A549 (cell line): ENCODE measurements at regions not wholly inside any gene's neighbourhood (a gene's known extent, or its start where the extent isn't known, plus 50 kb on each side); places are given as distances from the start of the nearest gene placed in this dataset.
"Not testable (repeated sequence)": the region's sequence is repeated elsewhere in the genome, so short reads cannot be mapped to it uniquely, and the experiment has no call there.

ENCODE experiments used
- ATAC-seq, 2 experiments: fragments of 200-7000 bp in 1 of 2; fragments of >200 bp in 1 of 2; cut with Nextera tagmentation in 1 of 2; cut with Tn5 transposase in 1 of 2; 3 replicates each; pipeline versions ENCODE4 v1.8.0 to v1.9.1; 2018 to 2020; ENCODE audit warnings: mild to moderate bottlenecking in 1 of 2, moderate library complexity in 1 of 2
- CTCF ChIA-PET: fragments of 300-600 bp; sonication (Branson Sonifier 250); formaldehyde crosslinking; extraction: SDS; loops from one replicate; lab custom pipeline; 2021; ENCODE audit warnings: antibody characterized with exemption, inconsistent platforms; lab: Yijun Ruan, JAX
- POLR2A ChIA-PET: fragments of 350-600 bp; formaldehyde crosslinking; extraction: SDS; loops from one replicate; lab custom pipeline; 2021; ENCODE audit warnings: antibody characterized with exemption, inconsistent platforms; lab: Yijun Ruan, JAX
- DNase-seq, 2 experiments: peaks; one replicate each; pipeline versions ENCODE4 v3.0.0 to v3.0.0-alpha.2; 2011 to 2016; ENCODE audit warnings: low read depth in 1 of 2, low spot score in 1 of 2
- FAIRE-seq: peaks from 2 replicates; lab custom pipeline; 2011; peaks lifted over from hg19 to GRCh38; lab: Jason Lieb, UNC
- H3K27ac ChIP-seq, 2 experiments: fragments of >200 bp; sonication (Bioruptor Twin); formaldehyde crosslinking; 3 replicates each; pipeline ENCODE4 v1.5.1; 2016 to 2017
- H3K4me1 ChIP-seq: fragments of >200 bp; sonication (Bioruptor Twin); formaldehyde crosslinking; 3 replicates; pipeline ENCODE4 v1.6.1; 2016
- H3K4me2 ChIP-seq: fragments of >200 bp; sonication (Bioruptor Twin); formaldehyde crosslinking; 3 replicates; pipeline ENCODE4 v1.6.1; 2016
- H3K4me3 ChIP-seq: fragments of >200 bp; sonication (Bioruptor Twin); formaldehyde crosslinking; 3 replicates; pipeline ENCODE4 v1.5.1; 2016
- H3K9me3 ChIP-seq: fragments of >200 bp; sonication (Bioruptor Twin); formaldehyde crosslinking; 3 replicates; pipeline ENCODE4 v1.6.1; 2016
- CBX2 ChIP-seq: fragments of 200-600 bp; sonication (generic); IDR thresholded peaks from 2 replicates; pipeline ENCODE4 v1.6.1; 2016; ENCODE audit warnings: low read depth, mild to moderate bottlenecking, borderline replicate concordance
- CBX8 ChIP-seq: fragments of 200-600 bp; sonication (generic); IDR thresholded peaks from 2 replicates; pipeline ENCODE4 v1.6.1; 2016
- EHMT2 ChIP-seq: fragments of 200-600 bp; sonication (generic); IDR thresholded peaks from 2 replicates; pipeline ENCODE4 v1.6.1; 2016; ENCODE audit warnings: antibody characterized with exemption, low read depth, mild to moderate bottlenecking, moderate library complexity
- EP300 ChIP-seq, 2 experiments: fragments of >200 bp; sonication (Bioruptor Twin); formaldehyde crosslinking; IDR thresholded peaks; 2 replicates in 1 of 2; 3 replicates in 1 of 2; pipeline ENCODE4 v1.6.1; 2016 to 2017
- ESRRA ChIP-seq: fragments of 150-350 bp; IDR thresholded peaks from 2 replicates; pipeline ENCODE4 v1.6.1; 2014; ENCODE audit warnings: mild to moderate bottlenecking, low read length, borderline replicate concordance
- HEYL ChIP-seq: fragments of 250-450 bp; sonication (Bioruptor Pico); IDR thresholded peaks from 2 replicates; pipeline ENCODE4 v1.8.0; 2021; ENCODE audit warnings: mild to moderate bottlenecking, moderate library complexity
- HOXB13 ChIP-seq: fragments of 250-450 bp; sonication (Bioruptor Pico); IDR thresholded peaks from 2 replicates; pipeline ENCODE4 v1.5.0; 2020; ENCODE audit warnings: low read depth, mild to moderate bottlenecking, moderate library complexity
- JUNB ChIP-seq: fragments of >200 bp; sonication (Bioruptor Twin); formaldehyde crosslinking; IDR thresholded peaks from 2 replicates; pipeline ENCODE4 v1.6.1; 2016
- KDM1A ChIP-seq: fragments of 200-600 bp; sonication (generic); IDR thresholded peaks from 2 replicates; pipeline ENCODE4 v1.6.1; 2016; ENCODE audit warnings: low read depth, mild to moderate bottlenecking
- MAFK ChIP-seq: fragments of 450-650 bp; IDR thresholded peaks from 2 replicates; pipeline ENCODE4 v1.6.1; 2014; ENCODE audit not compliant: partially characterized antibody
- MAZ ChIP-seq: fragments of 150-350 bp; IDR thresholded peaks from 2 replicates; pipeline ENCODE4 v1.6.1; 2014; ENCODE audit warnings: antibody characterized with exemption, low read depth, low read length, borderline replicate concordance
- NFE2L2 ChIP-seq: fragments of 150-350 bp; conservative IDR thresholded peaks from 2 replicates; pipeline ENCODE4 v1.6.1; 2014; ENCODE audit warnings: low read length
- NPAS2 ChIP-seq: fragments of 250-450 bp; sonication (Bioruptor Pico); IDR thresholded peaks from 2 replicates; pipeline ENCODE4 v1.8.0; 2022; ENCODE audit warnings: mild to moderate bottlenecking, moderate library complexity, borderline replicate concordance
- NR3C1 ChIP-seq: fragments of >200 bp; sonication (Bioruptor Twin); formaldehyde crosslinking; IDR thresholded peaks from 3 replicates; pipeline ENCODE4 v1.6.1; 2017
- PHF8 ChIP-seq: fragments of 200-600 bp; sonication (generic); IDR thresholded peaks from 2 replicates; pipeline ENCODE4 v1.6.1; 2016; ENCODE audit warnings: low read depth, mild to moderate bottlenecking, antibody characterized with exemption, moderate library complexity, borderline replicate concordance
- POLR2A ChIP-seq: IDR thresholded peaks from 2 replicates; pipeline ENCODE4 v1.6.1; 2012; ENCODE audit warnings: mild to moderate bottlenecking, low read length
- POLR2AphosphoS2 ChIP-seq: conservative IDR thresholded peaks from 2 replicates; pipeline ENCODE4 v1.6.1; 2012; ENCODE audit warnings: low read length, improper control_type of control experiment, inconsistent platforms
- RARB ChIP-seq: fragments of 250-450 bp; sonication (Bioruptor Pico); IDR thresholded peaks from 2 replicates; pipeline ENCODE4 v1.8.0; 2021; ENCODE audit warnings: mild to moderate bottlenecking, moderate library complexity
- RCOR1 ChIP-seq: fragments of 150-350 bp; IDR thresholded peaks from 2 replicates; pipeline ENCODE4 v1.6.1; 2014; ENCODE audit warnings: antibody characterized with exemption, low read length, low read depth
- SMC3 ChIP-seq: fragments of >200 bp; sonication (Bioruptor Twin); formaldehyde crosslinking; IDR thresholded peaks from 3 replicates; pipeline ENCODE4 v1.6.1; 2018; ENCODE audit warnings: inconsistent platforms
- SREBF2 ChIP-seq: fragments of 450-650 bp; IDR thresholded peaks from 2 replicates; pipeline ENCODE4 v1.6.1; 2014; ENCODE audit warnings: mild to moderate bottlenecking, moderate library complexity
- ZC3H11A ChIP-seq: fragments of 450-650 bp; IDR thresholded peaks from 2 replicates; pipeline ENCODE4 v1.6.1; 2014; ENCODE audit warnings: antibody characterized with exemption, mild to moderate bottlenecking
- ZSCAN20 ChIP-seq: fragments of 250-450 bp; sonication (Bioruptor Pico); IDR thresholded peaks from 2 replicates; pipeline ENCODE4 v1.8.0; 2022; ENCODE audit warnings: mild to moderate bottlenecking, moderate library complexity
- WGBS: methylation state at CpG from one replicate; pipeline ENCODE4 v1.1.6; 2017; ENCODE audit errors: missing lambda C conversion rate; 5-methylcytosine and 5-hydroxymethylcytosine counted together
- TF ChIP-seq, protein P1 (sequence below): IDR thresholded peaks from 2 replicates; pipeline ENCODE4 v1.6.1; 2012; ENCODE audit warnings: low read depth, borderline replicate concordance
- TF ChIP-seq, protein P2 (sequence below): fragments of >200 bp; sonication (Bioruptor Twin); formaldehyde crosslinking; IDR thresholded peaks from 3 replicates; pipeline ENCODE4 v1.5.1; 2016
- TF ChIP-seq, protein P3 (sequence below): fragments of >200 bp; sonication (Bioruptor Twin); formaldehyde crosslinking; IDR thresholded peaks from 3 replicates; pipeline ENCODE4 v1.6.1; 2016

DNA sequence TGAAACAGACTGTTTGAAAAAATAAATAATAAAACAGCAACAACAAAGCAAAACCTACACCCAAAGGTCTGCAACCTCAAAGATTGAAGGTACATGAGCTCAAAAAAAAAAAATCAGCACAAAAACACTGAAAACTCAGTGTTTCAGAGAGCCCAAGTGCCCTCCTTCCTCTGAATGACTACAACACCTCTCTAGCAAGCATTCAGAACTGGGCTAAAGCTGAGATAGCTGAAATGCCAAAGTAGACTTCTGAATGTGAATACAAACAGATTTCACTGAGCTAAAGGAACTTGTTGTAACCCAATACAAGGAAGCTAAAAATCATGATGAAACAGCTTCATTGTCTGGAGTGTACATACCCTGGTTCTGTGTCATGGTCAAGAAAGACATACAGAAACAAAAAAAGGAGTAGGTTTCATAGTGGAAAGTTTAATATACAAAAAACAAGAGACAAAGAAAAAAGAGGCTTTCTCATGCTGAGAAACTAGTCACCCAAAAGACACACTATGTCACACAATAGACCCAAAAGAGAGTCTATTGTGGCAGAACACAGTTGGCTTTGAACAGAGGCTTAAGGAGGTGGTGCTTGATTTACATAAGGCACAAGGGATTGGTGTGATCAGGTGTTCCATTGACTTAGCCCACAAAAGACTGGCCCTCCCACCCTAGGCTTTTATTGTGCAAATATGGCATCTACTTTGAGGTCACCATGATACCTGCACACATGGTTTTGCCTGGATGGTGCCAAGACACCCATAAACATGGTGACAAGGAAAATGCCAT lies 316.6 kb downstream of the KDM5D start:
- ChIA-PET CTCF (no interaction called here), POLR2A (no interaction called here)
- Histone ChIP-seq H3K4me1 (no peaks in the 10 kb centered on the region), H3K4me2 (no peak overlapping the region), H3K27ac (no peak overlapping the region), H3K9me3 (no peaks in the 10 kb centered on the region), H3K4me3 (no peak overlapping the region)
- ATAC-seq: no peak
- no peak for FAIRE-seq
- DNase-seq: no peak
- TF ChIP-seq ZSCAN20 (CRISPR knock-in tag): no peak
- TF ChIP-seq CBX8: no peak
- no peak for TF ChIP-seq NR3C1
- TF ChIP-seq EHMT2: no peak
- no peak for TF ChIP-seq RARB (CRISPR knock-in tag)
- TF ChIP-seq HOXB13 (CRISPR knock-in tag): no peak
- TF ChIP-seq NFE2L2: no peak
- no peak for TF ChIP-seq SREBF2

DNA sequence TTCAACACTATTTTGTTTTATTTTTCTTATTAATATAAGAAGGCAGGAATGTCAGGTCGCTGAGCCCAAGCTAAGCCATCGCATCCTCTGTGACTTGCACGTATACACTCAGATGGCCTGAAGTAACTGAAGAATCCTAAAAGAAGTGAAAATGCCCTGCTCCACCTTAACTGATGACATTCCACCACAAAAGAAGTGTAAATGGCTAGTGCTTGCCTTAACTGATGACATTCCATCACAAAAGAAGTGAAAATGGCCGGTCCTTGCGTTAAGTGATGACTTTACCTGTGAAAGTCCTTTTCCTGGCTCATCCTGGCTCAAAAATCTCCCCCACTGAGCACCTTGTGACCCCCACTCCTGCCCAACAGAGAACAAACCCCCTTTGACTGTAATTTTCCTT lies 317.3 kb downstream of the KDM5D start:
- CTCF ChIA-PET, H3K4me1 ChIP-seq, H3K9me3 ChIP-seq, H3K27ac ChIP-seq, FAIRE-seq, ATAC-seq, H3K4me2 ChIP-seq, DNase-seq, POLR2A ChIA-PET, H3K4me3 ChIP-seq: not testable (repeated sequence)
- WGBS: 73% methylated on average over 5 of the region's 5 CpGs

DNA sequence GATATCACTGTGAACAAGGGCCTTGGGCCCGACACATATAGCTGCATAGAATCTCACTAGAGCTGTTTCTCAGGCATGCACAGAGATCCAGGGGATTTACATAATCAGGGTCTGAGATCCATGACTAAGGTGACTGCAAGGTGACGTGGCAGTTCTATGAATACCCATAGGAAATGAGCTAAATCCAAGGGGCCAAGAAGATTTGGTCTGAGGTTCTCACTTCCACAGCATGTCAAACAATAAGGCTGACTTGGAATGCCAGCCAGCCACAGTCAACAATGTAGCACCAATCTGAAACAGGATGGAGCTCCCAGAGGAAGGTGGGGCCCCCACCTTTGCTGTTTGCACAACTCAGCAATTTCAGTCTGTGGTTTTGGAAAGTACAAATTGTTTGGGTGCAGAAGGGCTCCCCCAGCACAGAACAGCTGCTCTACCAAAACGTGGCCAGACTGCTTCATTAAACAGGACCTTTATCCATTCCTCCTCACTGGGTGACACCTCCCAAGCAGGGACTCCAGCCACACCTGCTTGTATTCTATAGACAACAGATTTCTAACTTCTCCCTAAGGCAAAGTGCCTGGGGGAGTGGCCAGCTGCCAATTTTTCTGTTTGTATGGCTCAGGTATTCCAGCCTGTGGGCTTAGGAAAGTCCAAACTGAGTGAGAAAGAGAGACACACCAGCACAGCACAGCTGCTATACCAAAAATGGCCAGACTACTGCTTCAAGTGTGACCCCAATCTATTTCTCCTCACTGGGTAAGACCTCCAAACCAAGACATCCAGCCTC lies 333.4 kb downstream of the KDM5D start:
- peaks cover 17% of the 10 kb centered on the region; the same call in 2 of the 3 replicates for H3K4me1 ChIP-seq
- H3K4me2 ChIP-seq: peak overlapping the region; percentile 59
- no peak overlapping the region for H3K4me3 ChIP-seq
- FAIRE-seq (no peak), ATAC-seq (peak; percentile 68 to 75), DNase-seq (peak; percentile 2 to 65)
- CTCF ChIA-PET: no interaction called here
- POLR2A ChIA-PET: no interaction called here
- WGBS: 12% methylated on average over 2 of the region's 3 CpGs
- H3K27ac ChIP-seq: peak overlapping the region; percentile 72; a peak in 5 of 6 replicates
- H3K9me3 ChIP-seq: no peaks in the 10 kb centered on the region
- TF ChIP-seq PHF8 (no peak), MAFK (peak; percentile 43)

DNA sequence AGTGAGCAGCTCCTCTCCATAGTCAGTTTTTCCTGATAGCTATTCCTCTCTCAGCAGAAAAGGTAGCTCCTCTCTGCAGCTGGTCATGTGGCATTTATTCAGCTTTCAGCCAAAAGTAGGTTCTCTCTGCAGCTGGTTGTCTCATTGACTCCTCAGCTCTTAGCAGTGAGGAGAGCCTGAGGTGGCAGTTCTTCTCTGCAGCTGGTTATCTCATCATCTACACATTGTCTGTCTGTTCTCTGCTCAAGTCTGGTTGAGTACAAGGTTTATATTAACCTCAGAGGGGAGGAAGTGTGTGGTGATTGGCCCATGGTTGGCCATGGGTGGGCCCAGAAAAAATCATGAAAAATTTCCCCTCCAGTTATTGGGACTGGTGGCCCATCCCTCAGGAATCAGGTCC lies 338.3 kb downstream of the KDM5D start:
- no peak overlapping the region for H3K4me2 ChIP-seq
- no peak for FAIRE-seq

More for the DNA sequence above, 338.3 kb downstream of the KDM5D start:
- ATAC-seq (no peak), DNase-seq (no peak)
- ChIA-PET CTCF (no interaction called here), POLR2A (no interaction called here)
- Histone ChIP-seq H3K9me3 (no peaks in the 10 kb centered on the region), H3K4me3 (no peak overlapping the region), H3K27ac (no peak overlapping the region), H3K4me1 (peaks cover 14% of the 10 kb centered on the region; the same call in 2 of the 3 replicates)
- TF ChIP-seq NFE2L2 (no peak), EHMT2 (no peak), POLR2A (no peak), CBX2 (no peak), JUNB (no peak), SMC3 (no peak), KDM1A (no peak), NPAS2 (CRISPR knock-in tag) (no peak), PHF8 (no peak), EP300 (IDR thresholded peaks at IDR 0.05) (no peak), MAZ (no peak), RCOR1 (no peak), HEYL (CRISPR knock-in tag) (no peak), ZC3H11A (no peak), POLR2AphosphoS2 (no peak), RARB (CRISPR knock-in tag) (no peak), ESRRA (no peak)
- TF ChIP-seq, protein P1, sequence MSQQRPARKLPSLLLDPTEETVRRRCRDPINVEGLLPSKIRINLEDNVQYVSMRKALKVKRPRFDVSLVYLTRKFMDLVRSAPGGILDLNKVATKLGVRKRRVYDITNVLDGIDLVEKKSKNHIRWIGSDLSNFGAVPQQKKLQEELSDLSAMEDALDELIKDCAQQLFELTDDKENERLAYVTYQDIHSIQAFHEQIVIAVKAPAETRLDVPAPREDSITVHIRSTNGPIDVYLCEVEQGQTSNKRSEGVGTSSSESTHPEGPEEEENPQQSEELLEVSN: no peak
- TF ChIP-seq, protein P2, sequence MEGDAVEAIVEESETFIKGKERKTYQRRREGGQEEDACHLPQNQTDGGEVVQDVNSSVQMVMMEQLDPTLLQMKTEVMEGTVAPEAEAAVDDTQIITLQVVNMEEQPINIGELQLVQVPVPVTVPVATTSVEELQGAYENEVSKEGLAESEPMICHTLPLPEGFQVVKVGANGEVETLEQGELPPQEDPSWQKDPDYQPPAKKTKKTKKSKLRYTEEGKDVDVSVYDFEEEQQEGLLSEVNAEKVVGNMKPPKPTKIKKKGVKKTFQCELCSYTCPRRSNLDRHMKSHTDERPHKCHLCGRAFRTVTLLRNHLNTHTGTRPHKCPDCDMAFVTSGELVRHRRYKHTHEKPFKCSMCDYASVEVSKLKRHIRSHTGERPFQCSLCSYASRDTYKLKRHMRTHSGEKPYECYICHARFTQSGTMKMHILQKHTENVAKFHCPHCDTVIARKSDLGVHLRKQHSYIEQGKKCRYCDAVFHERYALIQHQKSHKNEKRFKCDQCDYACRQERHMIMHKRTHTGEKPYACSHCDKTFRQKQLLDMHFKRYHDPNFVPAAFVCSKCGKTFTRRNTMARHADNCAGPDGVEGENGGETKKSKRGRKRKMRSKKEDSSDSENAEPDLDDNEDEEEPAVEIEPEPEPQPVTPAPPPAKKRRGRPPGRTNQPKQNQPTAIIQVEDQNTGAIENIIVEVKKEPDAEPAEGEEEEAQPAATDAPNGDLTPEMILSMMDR: no peak
- TF ChIP-seq, protein P3, sequence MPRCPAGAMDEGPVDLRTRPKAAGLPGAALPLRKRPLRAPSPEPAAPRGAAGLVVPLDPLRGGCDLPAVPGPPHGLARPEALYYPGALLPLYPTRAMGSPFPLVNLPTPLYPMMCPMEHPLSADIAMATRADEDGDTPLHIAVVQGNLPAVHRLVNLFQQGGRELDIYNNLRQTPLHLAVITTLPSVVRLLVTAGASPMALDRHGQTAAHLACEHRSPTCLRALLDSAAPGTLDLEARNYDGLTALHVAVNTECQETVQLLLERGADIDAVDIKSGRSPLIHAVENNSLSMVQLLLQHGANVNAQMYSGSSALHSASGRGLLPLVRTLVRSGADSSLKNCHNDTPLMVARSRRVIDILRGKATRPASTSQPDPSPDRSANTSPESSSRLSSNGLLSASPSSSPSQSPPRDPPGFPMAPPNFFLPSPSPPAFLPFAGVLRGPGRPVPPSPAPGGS: no peak
